ENCODE measurements at regions not wholly inside any gene's neighbourhood (a gene's known extent, or its start where the extent isn't known, plus 50 kb on each side); places are given as distances from the start of the nearest gene placed in this dataset.

GRCh38 chr4:57544811-57545654 is 434.8 kb upstream of the IGFBP7 start:
- no peaks in the 10 kb centered on the region for H3K9me3 ChIP-seq (ENCODE audit: control insufficient read depth, insufficient read depth, low read depth, low read length)
- H3K4me3 ChIP-seq (ENCODE audit: low read depth in 2 of 2, low read length in 2 of 2): no peak overlapping the region
- DNase-seq (ENCODE audit: low read depth, low spot score) (no peak), ATAC-seq (no peak)
- TF ChIP-seq POLR2AphosphoS5 (IDR thresholded peaks at IDR 0.05; ENCODE audit: low read depth, low read length): no peak
- no peak for TF ChIP-seq TCF7L2 (IDR thresholded peaks at IDR 0.05; ENCODE audit: low read depth, low read length)
- TF ChIP-seq CTCF (IDR thresholded peaks at IDR 0.05): no peak
- TF ChIP-seq REST (IDR thresholded peaks at IDR 0.05; ENCODE audit: insufficient read depth in 1 of 2, low read depth in 2 of 2, low read length in 1 of 2): no peak
- TF ChIP-seq SIN3A (IDR thresholded peaks at IDR 0.05; ENCODE audit: borderline replicate concordance, insufficient read depth, low read depth, low read length): no peak
- BruUV-seq (replicated peaks): no TSS peak
- intact Hi-C loops (cut with micrococcal nuclease; ENCODE audit: unreplicated experiment): no loop called here
- H3K36me3 ChIP-seq (ENCODE audit: control insufficient read depth, insufficient read depth, low read length): no peaks in the 10 kb centered on the region
- POLR2A ChIA-PET: no interaction called here
- no peak overlapping the region for H3K27ac ChIP-seq (ENCODE audit: low read length)
- H3K27me3 ChIP-seq (ENCODE audit: control insufficient read depth, insufficient read depth, low read length): no peaks in the 10 kb centered on the region
- in situ Hi-C loops (cut with HindIII; ENCODE audit: low pct_unique_long_range_greater_than_20kb, low sequenced_read_pairs): no loop called here
- CTCF ChIA-PET: no interaction called here
- H3K4me1 ChIP-seq (ENCODE audit: control insufficient read depth, insufficient read depth, low read length): no peaks in the 10 kb centered on the region

- H3K9me3 ChIP-seq (ENCODE audit: control insufficient read depth, insufficient read depth, low read depth, low read length): no peaks in the 10 kb centered on the region
- no peaks in the 10 kb centered on the region for H3K36me3 ChIP-seq (ENCODE audit: control insufficient read depth, insufficient read depth, low read length)
- TF ChIP-seq CTCF (IDR thresholded peaks at IDR 0.05) (no peak), POLR2AphosphoS5 (IDR thresholded peaks at IDR 0.05; ENCODE audit: low read depth, low read length) (no peak), TCF7L2 (IDR thresholded peaks at IDR 0.05; ENCODE audit: low read depth, low read length) (no peak), SIN3A (IDR thresholded peaks at IDR 0.05; ENCODE audit: borderline replicate concordance, insufficient read depth, low read depth, low read length) (no peak), REST (IDR thresholded peaks at IDR 0.05; ENCODE audit: insufficient read depth in 1 of 2, low read depth in 2 of 2, low read length in 1 of 2) (no peak)
- H3K4me3 ChIP-seq (ENCODE audit: low read depth in 2 of 2, low read length in 2 of 2): no peak overlapping the region
- CTCF ChIA-PET: no interaction called here
- no peak for DNase-seq (ENCODE audit: low read depth, low spot score)
- H3K27ac ChIP-seq (ENCODE audit: low read length): no peak overlapping the region
- POLR2A ChIA-PET: no interaction called here
- no peaks in the 10 kb centered on the region for H3K27me3 ChIP-seq (ENCODE audit: control insufficient read depth, insufficient read depth, low read length)
- no peaks in the 10 kb centered on the region for H3K4me1 ChIP-seq (ENCODE audit: control insufficient read depth, insufficient read depth, low read length)
- ATAC-seq: no peak
- intact Hi-C loops (cut with micrococcal nuclease; ENCODE audit: unreplicated experiment) (no loop called here), in situ Hi-C loops (cut with HindIII; ENCODE audit: low pct_unique_long_range_greater_than_20kb, low sequenced_read_pairs) (no loop called here)
- BruUV-seq (replicated peaks): no TSS peak
Measured at GRCh38 chr4:57504797-57505530, 394.8 kb upstream of the IGFBP7 start.
